Mesenchymal stem cell (in vitro differentiated cells and primary cell): ENCODE measurements at regions not wholly inside any gene's neighbourhood (a gene's known extent, or its start where the extent isn't known, plus 50 kb on each side); places are given as distances from the start of the nearest gene placed in this dataset.

ENCODE experiments used
- DNase-seq: peaks from one replicate; pipeline ENCODE4 v3.0.0-alpha.2; 2013
- H2AFZ ChIP-seq: one replicate; pipeline ENCODE4 v1.6.1; 2013; ENCODE audit warnings: low read depth, mild to moderate bottlenecking, control low read depth, inconsistent platforms, low read length, moderate library complexity
- H2AK5ac ChIP-seq: 2 replicates; pipeline ENCODE4 v1.6.1; 2013; ENCODE audit warnings: low read length, moderate library complexity, mild to moderate bottlenecking, inconsistent platforms; ENCODE audit not compliant: severe bottlenecking
- H2BK120ac ChIP-seq: one replicate; pipeline ENCODE4 v1.6.1; 2013; ENCODE audit warnings: low read depth, mild to moderate bottlenecking, inconsistent platforms, low read length, moderate library complexity
- H2BK12ac ChIP-seq, 2 experiments: one replicate each; pipeline ENCODE4 v1.6.1; 2013; ENCODE audit warnings: inconsistent platforms in 2 of 2, low read length in 2 of 2, mild to moderate bottlenecking in 2 of 2, moderate library complexity in 2 of 2, control low read depth in 1 of 2
- H2BK15ac ChIP-seq: one replicate; pipeline ENCODE4 v1.6.1; 2013; ENCODE audit warnings: mild to moderate bottlenecking, low read depth, inconsistent platforms; ENCODE audit not compliant: poor library complexity, severe bottlenecking
- H2BK5ac ChIP-seq: 2 replicates; pipeline ENCODE4 v1.6.1; 2013; ENCODE audit warnings: low read depth, mild to moderate bottlenecking, low read length, control low read depth, inconsistent platforms; ENCODE audit not compliant: poor library complexity, severe bottlenecking
- H3K14ac ChIP-seq, 2 experiments: one replicate each; pipeline ENCODE4 v1.6.1; 2013; ENCODE audit warnings: inconsistent platforms in 2 of 2, low read length in 2 of 2, control low read depth in 1 of 2, mild to moderate bottlenecking in 1 of 2, moderate library complexity in 1 of 2
- H3K18ac ChIP-seq, 2 experiments: one replicate each; pipeline ENCODE4 v1.6.1; 2013; ENCODE audit warnings: inconsistent platforms in 2 of 2, low read length in 2 of 2, control low read depth in 1 of 2, low read depth in 1 of 2, mild to moderate bottlenecking in 1 of 2
- H3K23ac ChIP-seq, 2 experiments: one replicate each; pipeline ENCODE4 v1.6.1; 2013; ENCODE audit warnings: inconsistent platforms in 2 of 2, low read length in 2 of 2, mild to moderate bottlenecking in 2 of 2, moderate library complexity in 2 of 2, control low read depth in 1 of 2
- H3K27ac ChIP-seq: 2 replicates; pipeline ENCODE4 v1.5.1; 2013; ENCODE audit warnings: mild to moderate bottlenecking, moderate library complexity, low read length, control low read depth, inconsistent platforms; ENCODE audit not compliant: poor library complexity, severe bottlenecking
- H3K27me3 ChIP-seq, 2 experiments: 2 replicates each; pipeline versions ENCODE4 v1.6.1 to v1.7.0; 2013; ENCODE audit warnings: low read length in 2 of 2, mild to moderate bottlenecking in 2 of 2, moderate library complexity in 2 of 2, control low read depth in 1 of 2, inconsistent platforms in 1 of 2; ENCODE audit not compliant: control insufficient read depth in 1 of 2, insufficient read depth in 1 of 2
- H3K36me3 ChIP-seq, 2 experiments: 2 replicates each; pipeline versions ENCODE4 v1.6.1 to v1.7.0; 2013; ENCODE audit warnings: low read length in 2 of 2, control low read depth in 1 of 2, inconsistent platforms in 1 of 2, low read depth in 1 of 2, mild to moderate bottlenecking in 1 of 2; ENCODE audit not compliant: insufficient read depth in 2 of 2, control insufficient read depth in 1 of 2
- H3K4ac ChIP-seq, 2 experiments: one replicate each; pipeline ENCODE4 v1.6.1; 2013; ENCODE audit warnings: inconsistent platforms in 2 of 2, low read length in 2 of 2, mild to moderate bottlenecking in 2 of 2, moderate library complexity in 2 of 2, control low read depth in 1 of 2, low read depth in 1 of 2
- H3K4me1 ChIP-seq: 2 replicates; pipeline ENCODE4 v1.6.1; 2013; ENCODE audit warnings: low read depth, low read length, control low read depth; ENCODE audit not compliant: control insufficient read depth, insufficient read depth
- H3K4me2 ChIP-seq: 2 replicates; pipeline ENCODE4 v1.6.1; 2013; ENCODE audit warnings: low read length, mild to moderate bottlenecking, inconsistent platforms; ENCODE audit not compliant: poor library complexity, severe bottlenecking
- H3K4me3 ChIP-seq, 2 experiments: 2 replicates each; pipeline versions ENCODE4 v1.5.1 to v1.7.0; 2013; ENCODE audit warnings: low read length in 2 of 2, mild to moderate bottlenecking in 2 of 2, control low read depth in 1 of 2, low read depth in 1 of 2; ENCODE audit not compliant: insufficient read depth in 1 of 2
- H3K79me1 ChIP-seq: replicated peaks from 2 replicates; pipeline ENCODE4 v1.6.1; 2013; ENCODE audit warnings: mild to moderate bottlenecking, control low read depth, low read length, inconsistent platforms; ENCODE audit not compliant: poor library complexity, severe bottlenecking
- H3K9ac ChIP-seq: 2 replicates; pipeline ENCODE4 v1.7.0; 2013; ENCODE audit warnings: mild to moderate bottlenecking, low read length, moderate library complexity
- H3K9me3 ChIP-seq: 2 replicates; pipeline ENCODE4 v1.7.0; 2013; ENCODE audit warnings: mild to moderate bottlenecking, low read length; ENCODE audit not compliant: control insufficient read depth
- H4K8ac ChIP-seq: one replicate; pipeline ENCODE4 v1.6.1; 2013; ENCODE audit warnings: inconsistent platforms, mild to moderate bottlenecking, low read length, moderate library complexity
- H4K91ac ChIP-seq: one replicate; pipeline ENCODE4 v1.6.1; 2013; ENCODE audit warnings: mild to moderate bottlenecking, low read length, inconsistent platforms
- WGBS: methylation state at CpG from one replicate; pipeline ENCODE4 v1.1.7; 2013; ENCODE audit warnings: mixed read lengths; 5-methylcytosine and 5-hydroxymethylcytosine counted together

- H3K4me1 ChIP-seq = peaks cover 4% of the 10 kb centered on the region
- H2BK5ac ChIP-seq = no peak overlapping the region
- no peak overlapping the region for H2BK15ac ChIP-seq
- no peak overlapping the region for H2AFZ ChIP-seq
- no peaks in the 10 kb centered on the region for H3K9me3 ChIP-seq
- H3K4me2 ChIP-seq = no peak overlapping the region
- DNase-seq = no peak
- no peak overlapping the region for H2BK12ac ChIP-seq
- no peaks in the 10 kb centered on the region for H3K36me3 ChIP-seq
- H3K9ac ChIP-seq = no peak overlapping the region
- no peak overlapping the region for H2BK120ac ChIP-seq
- no peak overlapping the region for H3K23ac ChIP-seq
- no peaks in the 10 kb centered on the region for H3K79me1 ChIP-seq
- no peak overlapping the region for H4K91ac ChIP-seq
- no peak overlapping the region for H3K4me3 ChIP-seq
- no peak overlapping the region for H2AK5ac ChIP-seq
- H3K27ac ChIP-seq = no peak overlapping the region
- H3K27me3 ChIP-seq = peaks cover 0 to 19% of the 10 kb centered on the region in 2 experiments
- WGBS = 67% methylated on average over 5 of the region's 5 CpGs
- H3K18ac ChIP-seq = no peak overlapping the region
- H3K4ac ChIP-seq = no peak overlapping the region
- H3K14ac ChIP-seq = no peak overlapping the region
- no peak overlapping the region for H4K8ac ChIP-seq
These were observed 203.1 kb downstream of the SMAD2 start for GRCh38 chr18:47727409-47727808.

DNA sequence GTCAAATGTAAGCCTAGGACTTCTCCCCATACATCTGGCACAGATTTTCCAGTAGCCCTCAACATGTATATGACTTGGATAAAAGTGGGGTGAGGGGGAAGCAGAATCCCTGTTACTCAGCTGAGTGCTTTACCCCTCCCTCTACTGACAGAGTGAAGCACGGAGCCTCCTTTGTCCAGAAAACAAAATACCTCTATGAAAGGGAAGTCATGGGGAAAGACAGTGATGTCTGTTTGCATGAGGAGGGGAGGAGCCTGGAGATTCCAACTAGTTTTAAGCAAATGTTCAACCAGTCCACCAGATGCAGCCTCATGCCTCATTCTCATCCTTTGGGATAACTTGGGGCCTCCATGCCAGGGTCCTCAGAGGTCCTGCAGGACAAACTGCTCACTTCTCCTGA lies 203.9 kb downstream of the SMAD2 start:
- H2AFZ ChIP-seq = no peak overlapping the region
- H3K4me3 ChIP-seq = no peak overlapping the region
- no peak for DNase-seq
- H2BK120ac ChIP-seq = no peak overlapping the region
- no peaks in the 10 kb centered on the region for H3K79me1 ChIP-seq
- H2BK15ac ChIP-seq = no peak overlapping the region
- H3K18ac ChIP-seq = no peak overlapping the region
- H3K4me1 ChIP-seq = peaks cover 4% of the 10 kb centered on the region
- no CpG with 5 or more reads among the region's 1 CpG for WGBS
- H4K91ac ChIP-seq = no peak overlapping the region
- H3K4me2 ChIP-seq = no peak overlapping the region
- H3K23ac ChIP-seq = no peak overlapping the region
- H3K4ac ChIP-seq = no peak overlapping the region
- H4K8ac ChIP-seq = no peak overlapping the region
- no peak overlapping the region for H3K27ac ChIP-seq
- H3K14ac ChIP-seq = no peak overlapping the region
- H2BK5ac ChIP-seq = no peak overlapping the region
- no peak overlapping the region for H3K9ac ChIP-seq
- no peaks in the 10 kb centered on the region for H3K36me3 ChIP-seq
- peaks cover 0 to 19% of the 10 kb centered on the region in 2 experiments for H3K27me3 ChIP-seq
- no peaks in the 10 kb centered on the region for H3K9me3 ChIP-seq
- no peak overlapping the region for H2AK5ac ChIP-seq
- H2BK12ac ChIP-seq = no peak overlapping the region

GRCh38 chr18:47725656-47726055 lies 204.8 kb downstream of the SMAD2 start:
- no peak overlapping the region for H3K4ac ChIP-seq
- no peak overlapping the region for H2BK120ac ChIP-seq
- no peak overlapping the region for H4K8ac ChIP-seq
- H3K23ac ChIP-seq = no peak overlapping the region
- peaks cover under 1% of the 10 kb centered on the region for H3K4me1 ChIP-seq
- peaks cover 0 to 18% of the 10 kb centered on the region in 2 experiments for H3K27me3 ChIP-seq
- no peak overlapping the region for H4K91ac ChIP-seq
- H3K36me3 ChIP-seq = no peaks in the 10 kb centered on the region
- H3K4me3 ChIP-seq = no peak overlapping the region
- H3K79me1 ChIP-seq = no peaks in the 10 kb centered on the region
- no peak overlapping the region for H3K27ac ChIP-seq
- no peak overlapping the region for H2BK5ac ChIP-seq
- no peak overlapping the region for H2BK12ac ChIP-seq
- no peak overlapping the region for H2AFZ ChIP-seq
- H3K9me3 ChIP-seq = no peaks in the 10 kb centered on the region
- H2BK15ac ChIP-seq = no peak overlapping the region
- WGBS = 80% methylated on average over 3 of the region's 3 CpGs
- no peak overlapping the region for H3K18ac ChIP-seq
- H3K9ac ChIP-seq = no peak overlapping the region
- no peak overlapping the region for H3K14ac ChIP-seq
- DNase-seq = no peak
- H3K4me2 ChIP-seq = no peak overlapping the region
- H2AK5ac ChIP-seq = no peak overlapping the region

DNA sequence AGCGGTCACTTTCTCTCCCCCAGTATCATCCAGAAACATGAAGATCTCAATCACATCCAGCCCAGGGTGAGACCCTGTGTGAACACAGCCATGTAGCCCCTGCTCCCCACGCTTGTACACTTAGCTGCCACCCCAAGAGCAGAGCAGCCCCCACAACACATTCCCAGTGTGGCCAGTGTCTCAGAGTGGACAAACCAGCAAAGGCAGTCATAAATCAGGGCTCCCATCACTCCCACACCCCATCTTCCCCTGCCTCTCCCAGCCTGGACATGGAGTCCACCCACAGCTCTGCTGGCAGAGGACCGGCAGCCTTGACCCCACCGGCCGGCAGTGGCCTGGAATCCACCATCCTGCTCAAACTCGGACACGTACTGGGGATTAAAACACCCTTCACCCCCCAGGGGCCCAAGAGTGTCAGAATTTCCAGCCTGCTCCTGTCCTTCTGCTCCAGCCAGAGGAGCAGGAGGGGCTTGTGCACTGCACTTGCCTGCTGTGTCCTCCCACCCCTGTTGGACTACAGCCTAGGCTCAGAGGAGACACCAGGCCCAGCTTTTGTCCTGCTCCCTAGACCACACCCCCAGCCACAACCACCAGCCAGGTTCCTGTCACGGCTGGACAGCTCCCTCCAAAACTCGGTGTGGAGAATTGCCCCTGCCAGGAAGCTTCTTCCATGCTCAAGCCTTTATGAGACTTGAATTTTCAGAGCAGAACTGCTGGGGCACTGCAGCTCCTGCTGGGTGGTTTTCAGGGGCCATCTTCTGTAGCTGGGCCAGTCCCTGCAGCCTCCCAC lies 206.1 kb downstream of the SMAD2 start:
- no peak overlapping the region for H3K4ac ChIP-seq
- no peak overlapping the region for H2BK12ac ChIP-seq
- no peaks in the 10 kb centered on the region for H3K79me1 ChIP-seq
- no peak overlapping the region for H2BK15ac ChIP-seq
- no peak overlapping the region for H2AFZ ChIP-seq
- no peaks in the 10 kb centered on the region for H3K9me3 ChIP-seq
- no peak overlapping the region for H4K8ac ChIP-seq
- no peaks in the 10 kb centered on the region for H3K36me3 ChIP-seq
- WGBS = 59% methylated on average over 9 of the region's 9 CpGs
- H3K27me3 ChIP-seq = peaks cover 0 to 10% of the 10 kb centered on the region in 2 experiments
- H2BK5ac ChIP-seq = no peak overlapping the region
- no peak for DNase-seq
- H3K4me1 ChIP-seq = no peaks in the 10 kb centered on the region
- no peak overlapping the region for H3K9ac ChIP-seq
- H3K14ac ChIP-seq = no peak overlapping the region
- H3K18ac ChIP-seq = no peak overlapping the region
- H3K4me2 ChIP-seq = no peak overlapping the region
- H3K23ac ChIP-seq = no peak overlapping the region
- no peak overlapping the region for H4K91ac ChIP-seq
- no peak overlapping the region for H3K4me3 ChIP-seq
- no peak overlapping the region for H2AK5ac ChIP-seq
- no peak overlapping the region for H2BK120ac ChIP-seq
- no peak overlapping the region for H3K27ac ChIP-seq
